ENCODE measurements at regions not wholly inside any gene's neighbourhood (a gene's known extent, or its start where the extent isn't known, plus 50 kb on each side); places are given as distances from the start of the nearest gene placed in this dataset.
A peak's percentile ranks its signal among the peaks of the same experiment; 100 is the strongest.
"Not testable (repeated sequence)": the region's sequence is repeated elsewhere in the genome, so short reads cannot be mapped to it uniquely, and the experiment has no call there.

DNA sequence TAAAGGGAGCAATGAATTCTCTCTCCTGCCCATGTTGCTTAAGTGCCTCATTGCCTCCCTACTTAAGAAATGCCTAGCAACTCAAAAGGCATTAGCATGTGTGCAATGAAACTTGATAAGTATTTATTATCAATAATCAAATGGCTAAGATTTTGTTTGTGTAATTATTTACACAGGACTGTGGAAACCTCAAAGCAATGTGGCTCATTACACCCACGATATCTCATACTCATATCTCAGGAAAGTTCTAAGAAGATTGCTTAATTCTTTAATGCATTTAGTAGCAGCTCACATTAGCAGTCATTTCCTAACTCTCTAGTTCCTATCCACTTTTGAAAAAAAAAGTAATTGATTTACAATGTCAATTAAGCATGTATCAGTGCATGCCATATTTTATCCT, 253.3 kb downstream of the DUSP10 start:
- DNase-seq, result no peak

DNA sequence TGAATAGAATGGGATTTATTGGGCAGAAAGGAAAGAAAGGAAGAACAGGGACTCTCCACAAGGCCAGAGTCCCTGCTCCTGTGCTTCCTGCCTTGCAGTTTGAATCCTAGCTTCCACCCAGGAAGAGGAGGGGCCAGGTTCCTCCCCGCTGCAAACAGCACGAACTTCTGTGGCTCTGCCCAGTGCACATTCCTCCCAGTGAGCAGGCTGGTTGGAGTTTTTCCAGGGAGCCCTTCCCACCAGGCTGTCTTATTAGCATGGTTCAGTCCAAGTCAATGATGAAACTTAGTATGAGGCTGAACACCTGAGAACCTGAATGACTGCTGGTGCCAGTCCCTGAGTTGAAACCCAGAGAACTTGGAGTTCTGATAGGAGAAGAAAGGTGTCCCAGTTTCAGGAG, 247.2 kb downstream of the DUSP10 start:
- no peak for DNase-seq

DNA sequence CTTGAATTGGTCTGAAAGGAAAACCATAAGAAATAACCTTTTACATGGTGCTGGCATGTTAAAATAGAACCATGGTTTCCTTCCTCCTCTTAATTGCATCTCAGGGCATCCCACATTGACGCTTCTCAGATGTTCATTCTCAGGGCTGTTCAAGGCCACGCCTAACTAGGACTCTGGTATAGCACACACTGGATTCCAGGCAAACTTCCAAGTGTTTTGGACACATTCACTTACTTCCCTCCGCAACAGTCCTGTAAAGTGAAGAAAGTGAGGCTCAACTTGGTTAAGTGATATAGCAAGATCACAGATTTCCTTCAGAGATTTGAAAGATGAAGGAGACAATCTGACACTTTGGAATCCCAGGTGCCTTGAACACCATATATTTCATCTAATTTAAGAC, 244.8 kb downstream of the DUSP10 start:
- DNase-seq, result no peak

DNA sequence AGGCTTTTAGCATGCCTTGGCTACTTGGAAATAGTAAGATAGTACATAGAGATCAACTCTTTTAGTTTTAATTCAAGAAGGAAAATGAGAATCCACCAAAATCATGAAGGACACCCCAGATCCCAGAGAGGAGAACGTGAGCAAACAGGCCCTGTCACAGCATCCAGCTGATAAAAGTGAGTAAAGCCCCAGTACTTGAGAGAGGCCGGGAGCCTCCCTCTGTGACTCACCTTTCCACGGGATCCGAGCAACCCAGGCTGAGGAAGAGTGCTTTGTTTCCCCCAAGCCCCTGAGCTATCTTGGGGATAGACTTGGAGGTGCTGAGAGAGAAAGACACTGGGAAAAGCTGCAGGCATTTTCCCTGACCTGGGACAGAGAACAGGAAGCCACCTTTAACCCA, 238.6 kb downstream of the DUSP10 start:
- DNase-seq, result no peak

DNA sequence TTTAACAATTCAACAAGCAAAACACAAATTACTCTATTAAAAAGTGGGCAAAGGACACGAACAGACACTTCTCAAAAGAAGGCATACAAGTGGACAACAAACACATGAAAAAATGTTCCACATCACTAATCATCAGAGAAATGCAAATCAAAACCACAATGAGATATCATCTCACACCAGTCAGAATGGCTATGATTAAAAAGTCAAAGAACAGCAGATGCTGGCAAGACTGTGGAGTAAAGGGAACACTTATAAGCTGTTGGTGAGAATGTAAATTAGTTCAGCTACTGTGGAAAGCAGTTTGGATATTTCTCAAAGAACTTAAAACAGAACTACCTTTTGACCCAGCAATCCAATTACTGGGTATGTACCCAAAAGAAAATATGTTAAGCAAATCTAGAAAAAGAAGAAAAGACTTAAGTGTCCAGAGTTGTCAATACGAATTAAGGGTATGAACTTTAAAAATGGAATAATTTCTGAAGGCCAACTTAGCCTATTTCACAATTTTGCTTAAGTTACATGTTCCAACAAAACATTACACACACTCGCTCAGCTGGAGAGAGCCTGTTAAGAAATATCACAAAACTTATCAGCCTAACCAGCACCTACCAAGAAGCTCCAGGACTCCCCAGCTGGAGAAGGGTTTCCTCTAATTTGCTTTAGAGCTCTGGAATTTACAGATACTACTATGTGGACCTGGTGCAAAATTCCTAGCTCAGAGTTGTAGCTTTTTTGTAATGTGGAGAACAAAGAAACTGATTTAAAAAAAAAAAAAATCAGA, 232.1 kb downstream of the DUSP10 start:
- no peak for DNase-seq

DNA sequence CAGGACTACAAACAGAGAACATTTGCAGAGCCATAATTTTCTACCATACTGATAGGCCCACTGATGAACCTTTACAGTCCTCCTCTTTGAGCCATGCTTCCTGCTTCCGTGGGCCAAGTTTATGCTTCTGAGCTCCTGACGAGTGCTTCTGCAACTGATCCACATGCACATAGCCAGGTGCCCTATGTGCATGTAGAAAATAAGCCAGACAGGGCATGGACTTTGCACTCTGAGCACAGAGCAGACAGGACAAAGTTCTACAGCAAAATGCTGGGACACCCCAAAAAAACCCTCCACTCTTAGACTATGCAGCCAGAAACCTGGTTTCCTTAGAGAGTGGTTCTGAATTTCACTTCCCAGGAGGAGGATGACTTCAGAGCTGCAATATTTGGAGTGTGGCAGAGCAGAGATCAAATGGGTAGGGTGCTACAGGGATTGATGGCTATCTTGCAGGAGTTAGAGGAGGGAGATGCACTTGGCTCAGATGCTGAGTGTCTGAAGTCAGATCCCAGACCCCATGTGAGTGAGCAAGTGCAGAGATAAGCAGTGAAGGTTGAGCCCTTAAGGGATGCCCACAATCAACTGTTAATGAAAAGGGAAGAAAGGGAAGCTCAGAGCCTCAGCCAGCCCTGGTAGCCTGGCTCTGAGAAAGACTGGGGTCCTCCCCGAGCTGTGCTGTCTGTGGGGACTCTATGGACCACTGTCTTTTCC, 230.9 kb downstream of the DUSP10 start:
- no peak for DNase-seq

DNA sequence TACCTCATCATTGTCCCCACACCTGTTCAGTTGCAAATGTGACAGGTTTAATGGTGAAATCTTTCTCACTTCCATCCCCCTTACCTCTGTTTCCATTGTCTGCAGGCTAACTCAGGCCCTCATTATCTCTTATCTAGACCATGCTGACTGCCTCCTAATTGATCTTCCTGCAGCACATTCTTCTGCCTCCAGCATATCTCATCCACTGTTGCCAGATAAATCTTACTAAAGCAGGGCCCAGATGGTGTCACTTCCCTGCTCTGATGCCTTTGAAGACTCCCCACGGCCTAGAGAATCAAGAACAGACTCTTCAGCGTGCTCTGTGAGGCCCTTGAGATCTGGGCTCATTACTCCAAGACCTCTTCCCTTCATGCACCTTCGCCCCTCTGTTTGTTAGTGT, 230.1 kb downstream of the DUSP10 start:
- no peak for DNase-seq

DNA sequence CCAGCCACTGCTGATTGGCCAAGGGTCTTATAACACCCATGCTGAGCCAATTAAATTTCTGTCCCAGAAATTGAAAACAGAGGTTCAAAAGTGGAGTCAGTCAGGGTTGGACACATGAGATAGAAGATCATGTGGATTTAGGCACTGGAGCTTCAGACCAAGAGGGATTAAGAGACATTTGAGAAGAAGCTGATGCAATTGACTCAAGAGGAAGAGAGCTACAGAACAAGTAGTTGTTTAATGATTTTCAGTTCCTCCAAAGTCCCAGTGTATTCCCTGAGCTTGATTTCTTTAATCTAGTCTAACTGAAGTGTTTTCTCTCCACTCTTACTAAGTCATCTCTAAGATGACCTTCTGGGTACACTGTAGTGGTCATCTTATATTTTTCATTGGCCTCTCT, 227.1 kb downstream of the DUSP10 start:
- no peak for DNase-seq

DNA sequence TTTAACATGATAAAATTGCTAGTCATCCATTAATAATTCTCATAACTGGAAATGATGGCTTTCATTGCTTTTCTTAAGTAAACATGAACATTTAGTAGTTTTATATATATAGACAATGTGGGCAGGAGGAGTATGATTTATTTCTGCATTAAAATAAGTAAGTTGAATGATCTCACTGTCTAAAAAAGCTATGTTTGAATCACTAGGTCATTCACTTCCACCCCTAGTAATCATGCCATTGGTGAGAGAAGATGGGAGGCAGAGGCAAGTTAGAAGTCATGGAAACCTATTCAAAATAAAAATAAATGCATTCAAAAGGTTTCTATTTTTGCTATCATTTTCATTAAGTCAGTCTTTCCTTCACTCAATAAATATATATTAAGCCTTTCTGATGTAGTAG, 226.4 kb downstream of the DUSP10 start:
- DNase-seq, result no peak

DNA sequence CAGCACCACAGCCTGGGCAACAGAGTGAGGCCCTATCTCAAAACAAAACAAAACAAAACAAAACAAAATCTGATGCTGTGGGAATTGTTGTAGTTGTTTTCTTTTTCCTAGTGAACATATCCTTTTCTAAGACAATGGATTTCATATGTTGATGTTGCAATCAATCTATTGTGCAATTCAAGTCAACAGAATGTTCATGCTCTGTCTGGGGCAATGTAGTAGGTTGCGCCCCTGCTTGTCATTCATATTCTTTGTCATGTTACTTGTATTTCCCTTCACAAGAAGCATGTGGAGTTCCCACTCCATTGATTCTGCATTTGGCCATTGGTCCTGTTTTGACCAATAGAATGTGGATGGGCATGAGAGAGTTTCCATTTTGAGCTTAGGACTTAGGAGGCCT, 223.9 kb downstream of the DUSP10 start:
- DNase-seq, result no peak

DNA sequence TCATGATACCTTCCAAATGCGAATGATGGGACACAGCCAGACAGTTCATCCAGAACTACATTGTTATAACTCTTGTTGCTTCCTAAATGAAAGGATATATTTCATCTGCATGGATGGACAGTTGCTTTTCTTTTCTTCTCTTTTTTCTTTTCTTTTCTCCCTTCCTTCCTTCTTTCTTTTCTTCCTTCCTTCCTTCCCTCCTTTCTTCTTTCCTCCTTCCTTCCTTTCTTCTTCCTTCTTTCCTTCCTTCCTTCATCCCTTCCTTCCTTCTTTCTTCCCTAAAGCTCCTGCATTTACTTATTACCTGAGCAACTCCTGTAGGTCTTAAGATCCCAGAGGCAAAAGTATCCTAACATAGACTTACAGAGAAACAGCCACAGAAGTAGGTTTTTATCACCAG, 221.6 kb downstream of the DUSP10 start:
- DNase-seq, result no peak

DNA sequence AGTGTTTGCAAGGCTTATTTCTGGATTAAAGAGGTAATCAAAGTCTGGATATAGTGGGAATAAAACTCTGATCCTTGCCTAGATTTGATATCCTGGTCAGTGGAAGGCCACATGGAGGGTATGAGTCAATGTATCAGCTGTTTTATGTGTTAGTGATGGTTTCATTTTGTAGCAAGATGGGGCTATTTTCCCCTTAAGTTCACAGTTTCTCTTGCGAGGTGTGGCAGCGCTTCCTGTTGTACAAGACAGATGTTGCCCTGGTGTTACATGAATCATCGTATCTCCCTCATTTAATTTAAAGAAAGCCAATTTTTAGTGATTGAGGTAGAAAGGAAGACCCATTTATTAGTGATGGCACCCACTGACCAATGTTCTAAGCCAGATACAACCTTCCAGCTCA, 220.2 kb downstream of the DUSP10 start:
- no peak for DNase-seq

DNA sequence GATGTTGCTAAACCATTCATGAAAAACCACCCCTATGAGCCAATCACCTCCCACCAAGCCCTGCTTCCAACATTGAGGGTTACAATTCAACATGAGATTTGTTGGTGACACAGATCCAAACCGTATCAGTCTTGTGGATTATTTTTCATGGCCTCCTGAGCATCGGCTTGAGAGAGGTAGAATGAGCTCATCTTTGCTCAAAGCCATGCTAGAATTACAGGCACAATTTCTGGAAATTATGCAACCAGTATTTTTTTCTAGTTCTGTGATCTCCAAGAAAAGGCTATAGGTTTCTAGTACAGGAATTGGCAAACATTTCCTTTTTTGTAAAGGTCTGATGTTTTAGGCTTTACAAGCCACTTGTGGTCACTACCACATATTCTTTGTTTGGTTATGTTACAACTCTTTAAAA, 219.4 kb downstream of the DUSP10 start:
- no peak for DNase-seq

DNA sequence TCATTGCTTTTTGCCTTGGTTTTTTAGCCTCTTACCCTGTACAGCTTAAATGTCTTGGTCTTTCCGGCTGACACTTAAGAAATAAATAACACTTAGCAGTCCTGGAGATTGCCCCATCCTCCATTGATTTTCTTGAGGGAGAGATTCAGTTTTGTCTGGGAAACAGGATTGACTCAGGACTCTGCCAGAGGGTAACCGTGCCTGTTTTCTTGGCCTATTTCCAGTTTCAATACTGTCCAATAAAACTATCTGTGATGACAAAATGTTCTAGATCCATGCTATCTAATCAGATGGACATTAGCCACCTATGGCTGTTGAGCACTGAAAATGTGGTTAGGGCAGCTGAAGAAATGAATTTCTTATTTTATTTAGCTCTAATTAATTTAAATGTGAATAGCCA, 216.1 kb downstream of the DUSP10 start:
- DNase-seq, result no peak

DNA sequence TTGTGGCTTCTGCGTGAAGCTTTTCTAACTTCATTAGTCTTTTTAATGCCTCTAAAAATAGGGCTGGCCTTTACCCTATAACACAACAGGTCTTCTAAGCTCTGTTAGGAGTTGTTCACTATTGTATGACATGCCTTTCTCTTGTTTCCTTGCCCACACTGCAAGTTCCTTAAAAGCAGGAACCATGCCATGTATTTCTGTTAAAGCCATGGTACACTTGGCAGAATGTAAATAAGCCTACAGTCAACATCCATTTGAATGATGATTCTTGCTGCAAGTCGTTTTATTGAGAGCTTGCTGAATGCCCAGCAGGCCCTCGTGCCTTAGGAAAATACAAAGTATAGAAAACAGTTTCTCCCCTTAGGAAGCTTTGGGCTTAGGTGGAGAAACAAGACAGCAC, 214.6 kb downstream of the DUSP10 start:
- DNase-seq, result peak; percentile 32

DNA sequence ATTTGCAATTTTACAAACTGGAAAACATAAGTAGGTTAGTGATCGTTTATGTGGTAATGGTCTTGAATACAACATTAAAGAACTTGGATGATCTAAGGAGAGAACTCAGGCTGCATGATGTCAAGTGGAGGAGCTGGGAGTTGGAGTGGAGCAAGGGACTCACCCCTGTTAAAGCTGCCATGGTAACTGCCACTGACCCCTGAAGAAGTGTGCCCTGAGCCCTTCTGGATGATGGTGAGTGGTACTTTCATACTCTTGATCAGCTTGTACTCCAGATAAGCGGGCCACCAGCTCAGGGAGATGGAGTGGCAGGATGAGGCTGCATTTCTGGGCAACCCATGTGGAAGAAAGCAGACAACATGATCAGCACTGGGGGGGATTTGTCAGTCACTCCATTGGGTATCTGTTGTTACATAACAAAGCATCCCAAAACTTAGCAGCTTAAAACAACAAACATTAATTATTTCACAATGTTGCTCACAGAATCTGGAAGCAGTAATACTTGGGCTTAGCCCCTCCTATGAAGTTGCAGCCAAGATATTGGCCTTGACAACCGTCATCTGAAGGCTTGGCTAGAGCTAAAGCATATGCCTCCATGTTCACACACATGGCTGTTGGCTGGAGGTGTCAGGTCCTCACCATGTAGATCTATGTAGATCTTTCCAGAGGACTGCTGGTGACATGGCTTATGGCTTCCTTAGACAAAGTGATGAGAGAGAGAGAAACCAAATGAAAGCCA, 213.8 kb downstream of the DUSP10 start:
- peak; percentile 45 for DNase-seq

DNA sequence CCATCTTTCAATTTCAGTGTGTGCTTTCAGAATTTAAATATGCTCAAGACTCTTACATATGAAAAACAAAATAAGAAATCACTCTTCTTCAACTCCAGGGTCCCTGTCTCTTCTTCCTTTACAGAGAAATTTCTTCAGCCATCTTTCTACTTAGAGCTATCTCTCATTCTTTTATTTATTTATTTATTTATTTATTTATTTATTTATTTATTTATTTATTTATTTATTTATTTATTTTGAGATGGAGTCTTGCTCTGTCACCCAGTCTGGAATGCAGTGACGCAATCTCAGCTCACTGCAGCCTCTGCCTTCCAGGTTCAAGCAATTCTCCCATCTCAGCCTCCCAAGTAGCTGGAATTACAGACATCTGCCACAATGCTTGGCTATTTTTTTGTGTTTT, 211.7 kb downstream of the DUSP10 start:
- not testable (repeated sequence) for DNase-seq

DNA sequence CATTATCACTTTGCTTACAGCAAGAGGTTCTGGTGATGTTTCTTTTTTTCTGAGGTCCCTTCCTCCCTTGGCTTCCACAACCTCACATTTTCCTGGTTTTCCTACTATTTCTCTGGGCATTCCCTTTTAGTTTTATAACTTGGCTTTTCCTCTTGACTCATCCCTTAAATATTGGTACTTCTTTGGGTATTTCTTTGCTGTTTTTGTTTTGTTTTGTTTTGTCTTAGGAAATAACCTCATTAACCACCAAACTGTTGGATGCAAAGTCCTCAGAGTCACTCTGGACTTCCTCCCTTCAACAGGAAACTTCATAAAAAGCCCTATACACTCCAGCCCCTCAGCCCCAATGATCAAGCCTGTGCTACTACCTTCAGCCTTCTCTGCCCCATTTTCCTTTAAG, 211.1 kb downstream of the DUSP10 start:
- no peak for DNase-seq

DNA sequence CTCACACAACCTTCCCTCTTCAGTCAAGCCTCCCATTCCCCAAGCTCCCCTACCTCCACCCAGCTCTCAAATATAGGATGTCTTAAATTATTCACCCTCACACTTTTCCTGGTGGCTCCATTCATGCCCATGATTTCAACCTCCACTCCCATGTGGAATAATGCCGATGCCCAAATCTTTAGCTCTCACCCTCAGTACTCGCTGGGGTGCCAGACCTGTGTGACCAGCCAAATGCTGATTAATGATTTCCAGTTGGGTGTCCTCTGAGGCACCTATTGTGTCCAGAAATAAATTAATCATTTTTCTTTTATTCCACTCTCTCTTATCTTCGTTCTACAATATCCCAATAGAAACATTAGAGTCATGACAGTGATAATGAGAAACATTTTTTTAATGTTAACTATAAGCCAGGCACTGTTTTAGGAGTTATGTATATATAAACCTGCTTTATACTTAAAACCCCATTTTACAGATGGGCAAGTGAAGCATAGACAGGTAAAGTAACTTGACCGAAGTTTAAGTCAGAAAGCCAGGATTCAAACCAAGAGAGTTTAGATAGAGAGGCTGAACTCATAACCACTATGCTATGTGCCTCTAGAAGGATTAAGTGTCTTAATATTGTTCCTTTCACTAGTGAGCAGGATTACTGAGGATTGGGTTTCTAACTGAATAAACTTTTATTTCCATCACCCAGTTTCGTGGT, 209.7 kb downstream of the DUSP10 start:
- DNase-seq, result no peak

DNA sequence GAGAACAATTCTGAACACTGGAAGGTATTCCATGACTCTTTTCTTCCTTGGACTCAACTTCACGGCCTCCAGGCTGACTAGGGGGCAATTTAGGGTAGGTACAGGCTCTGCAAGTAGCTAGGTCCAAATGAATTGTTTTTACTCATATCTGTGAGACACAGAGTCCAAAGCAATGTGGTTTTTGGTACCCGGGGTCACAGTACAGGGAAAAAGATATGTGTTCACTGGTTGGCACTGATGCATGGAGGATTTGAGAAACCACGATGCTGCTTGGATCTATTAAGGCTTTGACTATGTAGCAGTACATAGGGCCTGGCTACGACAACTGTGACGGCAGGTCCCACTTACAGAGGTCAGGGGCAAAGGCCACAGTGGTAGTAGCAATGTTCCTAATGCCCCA, 200.6 kb downstream of the DUSP10 start:
- DNase-seq, result no peak

DNA sequence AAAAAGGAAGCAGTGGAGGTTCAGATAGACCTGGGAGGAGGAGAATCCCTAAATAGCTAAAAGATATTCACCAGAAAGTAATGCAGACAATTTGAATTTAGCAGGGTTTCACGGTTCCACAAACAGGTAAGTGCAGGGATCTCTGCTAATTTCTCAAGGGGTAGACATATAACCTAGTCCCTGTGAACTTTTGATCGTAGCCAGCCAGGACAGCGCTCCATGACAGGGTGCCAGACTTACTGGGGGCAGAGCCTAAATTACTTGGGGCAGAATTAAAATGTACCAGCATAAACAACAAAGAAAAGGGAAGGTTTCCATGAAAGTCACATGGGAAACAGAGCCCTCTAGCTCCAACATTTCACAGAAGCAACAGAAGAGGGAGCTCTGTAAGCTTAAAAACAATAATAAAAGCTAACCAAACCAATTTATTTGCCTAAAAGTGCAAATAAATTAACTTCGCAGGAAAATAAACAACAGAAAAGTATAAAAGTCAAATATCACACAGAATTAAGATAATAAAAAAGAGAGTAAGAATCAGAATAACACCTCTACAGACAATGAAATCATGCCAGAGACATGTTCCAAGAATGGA, 198.3 kb downstream of the DUSP10 start:
- no peak for DNase-seq

DNA sequence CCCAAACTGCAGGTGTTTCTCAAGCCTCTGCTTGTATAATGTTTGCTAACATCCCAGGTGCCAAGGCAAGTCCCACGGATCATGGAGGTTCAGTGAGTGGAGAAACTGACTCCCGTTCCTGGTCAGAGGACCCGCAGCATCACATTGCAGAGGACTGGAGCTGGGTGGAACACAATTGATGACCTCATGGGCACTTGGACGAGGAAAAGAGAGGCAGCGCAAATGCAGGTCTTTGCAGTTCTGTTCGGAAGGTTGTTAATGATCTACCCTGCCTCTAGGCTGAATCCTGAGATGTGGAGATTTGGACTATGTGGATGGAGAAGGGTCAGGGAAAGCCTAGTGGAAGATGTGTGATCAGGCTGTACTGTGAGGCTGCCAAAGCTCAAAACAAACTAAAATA, 192.9 kb downstream of the DUSP10 start:
- DNase-seq, result no peak

DNA sequence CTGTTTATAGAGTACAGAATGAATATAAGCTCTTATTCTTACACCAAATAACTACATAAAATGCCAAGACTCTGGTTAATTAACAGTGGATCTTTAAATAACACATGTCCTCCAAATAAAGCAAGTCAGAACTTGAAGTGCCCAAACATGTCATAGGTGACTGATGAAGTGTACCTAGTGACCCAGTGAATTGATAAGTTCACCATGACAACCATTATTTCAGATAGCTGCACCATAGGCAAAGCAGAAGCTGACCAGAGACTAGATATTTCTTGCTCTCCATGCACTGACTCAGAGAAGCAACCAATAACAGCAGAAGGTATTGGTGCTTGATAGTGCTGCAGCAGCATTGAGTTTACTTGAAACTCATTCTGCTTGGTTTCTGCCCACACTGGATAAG, 192.1 kb downstream of the DUSP10 start:
- DNase-seq, result no peak
